Esophagus muscularis mucosa (tissue), 3 donors: ENCODE measurements at regions not wholly inside any gene's neighbourhood (a gene's known extent, or its start where the extent isn't known, plus 50 kb on each side); places are given as distances from the start of the nearest gene placed in this dataset.

Source experiments
- POLR2A ChIP-seq: fragments of 450-650 bp; IDR thresholded peaks from one replicate; pipeline ENCODE4 v1.6.1; 2017; ENCODE audit warnings: antibody characterized with exemption, moderate library complexity, mild to moderate bottlenecking, low read depth
- POLR2AphosphoS5 ChIP-seq, 2 donors: sonication (generic); formaldehyde crosslinking; IDR thresholded peaks; one replicate each; pipeline ENCODE4 v1.6.1; 2017; ENCODE audit warnings: antibody characterized with exemption in 2 of 2
- TF ChIP-seq, protein P1 (sequence below), 3 experiments: fragments of 200-600 bp in 2 of 3; fragments of 450-650 bp in 1 of 3; sonication (generic) in 2 of 3; IDR thresholded peaks; one replicate each; pipeline ENCODE4 v1.5.1; 2017 to 2019; ENCODE audit warnings: antibody characterized with exemption in 3 of 3, mild to moderate bottlenecking in 2 of 3, moderate library complexity in 1 of 3

GRCh38 chr7:46752881-46753366 lies 829.0 kb downstream of the TNS3 start:
- TF ChIP-seq, protein P1, sequence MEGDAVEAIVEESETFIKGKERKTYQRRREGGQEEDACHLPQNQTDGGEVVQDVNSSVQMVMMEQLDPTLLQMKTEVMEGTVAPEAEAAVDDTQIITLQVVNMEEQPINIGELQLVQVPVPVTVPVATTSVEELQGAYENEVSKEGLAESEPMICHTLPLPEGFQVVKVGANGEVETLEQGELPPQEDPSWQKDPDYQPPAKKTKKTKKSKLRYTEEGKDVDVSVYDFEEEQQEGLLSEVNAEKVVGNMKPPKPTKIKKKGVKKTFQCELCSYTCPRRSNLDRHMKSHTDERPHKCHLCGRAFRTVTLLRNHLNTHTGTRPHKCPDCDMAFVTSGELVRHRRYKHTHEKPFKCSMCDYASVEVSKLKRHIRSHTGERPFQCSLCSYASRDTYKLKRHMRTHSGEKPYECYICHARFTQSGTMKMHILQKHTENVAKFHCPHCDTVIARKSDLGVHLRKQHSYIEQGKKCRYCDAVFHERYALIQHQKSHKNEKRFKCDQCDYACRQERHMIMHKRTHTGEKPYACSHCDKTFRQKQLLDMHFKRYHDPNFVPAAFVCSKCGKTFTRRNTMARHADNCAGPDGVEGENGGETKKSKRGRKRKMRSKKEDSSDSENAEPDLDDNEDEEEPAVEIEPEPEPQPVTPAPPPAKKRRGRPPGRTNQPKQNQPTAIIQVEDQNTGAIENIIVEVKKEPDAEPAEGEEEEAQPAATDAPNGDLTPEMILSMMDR (IDR thresholded peaks at IDR 0.05): no peak
- TF ChIP-seq POLR2AphosphoS5 (IDR thresholded peaks at IDR 0.05) (peak in 1 of 2 donors; percentile 52), POLR2A (no peak)
